CD14-positive monocyte (primary cell): ENCODE measurements at regions not wholly inside any gene's neighbourhood (a gene's known extent, or its start where the extent isn't known, plus 50 kb on each side); places are given as distances from the start of the nearest gene placed in this dataset.

Source experiments
- DNase-seq, 3 donors: peaks; one replicate each; pipeline ENCODE4 v3.0.0-alpha.2; 2011 to 2022
- H2AFZ ChIP-seq: 2 replicates; pipeline ENCODE4 v1.6.0; 2012; ENCODE audit warnings: mild to moderate bottlenecking, low read depth, low read length, inconsistent platforms; ENCODE audit not compliant: insufficient read depth, poor library complexity, severe bottlenecking
- H3K27ac ChIP-seq, 2 donors: 1 replicate in 1 of 2; 2 replicates in 1 of 2; pipeline ENCODE4 v1.5.1; 2012 to 2013; ENCODE audit warnings: low read length in 2 of 2, control low read depth in 1 of 2, inconsistent platforms in 1 of 2, low read depth in 1 of 2, mild to moderate bottlenecking in 1 of 2
- H3K27me3 ChIP-seq, 2 donors: one replicate each; pipeline versions ENCODE4 v1.6.0 to v1.6.1; 2011 to 2013; ENCODE audit warnings: low read length in 2 of 2; ENCODE audit not compliant: control insufficient read depth in 2 of 2, insufficient read depth in 2 of 2
- H3K36me3 ChIP-seq, 2 donors: replicated peaks in 1 of 2; 1 replicate in 1 of 2; 2 replicates in 1 of 2; pipeline versions ENCODE4 v1.5.1 to v1.6.1; 2012 to 2013; ENCODE audit warnings: low read length in 2 of 2, control low read depth in 1 of 2, inconsistent platforms in 1 of 2, mild to moderate bottlenecking in 1 of 2; ENCODE audit not compliant: insufficient read depth in 2 of 2, control insufficient read depth in 1 of 2
- H3K4me1 ChIP-seq, 2 donors: 1 replicate in 1 of 2; 2 replicates in 1 of 2; pipeline versions ENCODE4 v1.5.1 to v1.6.1; 2012 to 2013; ENCODE audit warnings: low read length in 2 of 2, control low read depth in 1 of 2, inconsistent platforms in 1 of 2, mild to moderate bottlenecking in 1 of 2, moderate library complexity in 1 of 2; ENCODE audit not compliant: insufficient read depth in 2 of 2, control insufficient read depth in 1 of 2
- H3K4me2 ChIP-seq: replicated peaks from 2 replicates; pipeline ENCODE3; 2012; ENCODE audit warnings: low read length, moderate library complexity, mild to moderate bottlenecking; ENCODE audit not compliant: poor library complexity, severe bottlenecking; ENCODE audit errors: extremely low read depth
- H3K4me3 ChIP-seq, 3 experiments: fragments of 200-600 bp in 1 of 3; sonication (generic) in 1 of 3; replicated peaks in 1 of 3; 1 replicate in 2 of 3; 2 replicates in 1 of 3; pipeline ENCODE4 v1.5.1; 2011 to 2013; ENCODE audit warnings: low read length in 3 of 3, mild to moderate bottlenecking in 3 of 3, control low read depth in 2 of 3, low read depth in 2 of 3, inconsistent platforms in 1 of 3, moderate library complexity in 1 of 3
- H3K79me2 ChIP-seq: 2 replicates; pipeline ENCODE4 v1.6.0; 2012; ENCODE audit warnings: mild to moderate bottlenecking, control low read depth, inconsistent platforms, low read length, moderate library complexity; ENCODE audit not compliant: insufficient read depth
- H3K9ac ChIP-seq: 2 replicates; pipeline ENCODE4 v1.6.0; 2017; ENCODE audit warnings: low read length, mild to moderate bottlenecking; ENCODE audit not compliant: insufficient read depth, poor library complexity, severe bottlenecking
- H3K9me3 ChIP-seq, 2 donors: replicated peaks in 1 of 2; 1 replicate in 1 of 2; 2 replicates in 1 of 2; pipeline versions ENCODE4 v1.5.1 to v1.6.1; 2012 to 2013; ENCODE audit warnings: low read length in 2 of 2, control low read depth in 1 of 2; ENCODE audit not compliant: control insufficient read depth in 1 of 2, insufficient read depth in 1 of 2
- H4K20me1 ChIP-seq: 2 replicates; pipeline ENCODE4 v1.6.0; 2012; ENCODE audit warnings: mild to moderate bottlenecking, low read length, control low read depth, moderate library complexity; ENCODE audit not compliant: insufficient read depth
- H3K27ac Mint-ChIP-seq, 7 donors: one replicate each; pipeline ENCODE4 v1.8.0; 2020; ENCODE audit warnings: mild to moderate bottlenecking in 7 of 7, mixed read lengths in 7 of 7, moderate library complexity in 6 of 7, inconsistent platforms in 2 of 7
- H3K27me3 Mint-ChIP-seq, 3 donors: one replicate each; pipeline ENCODE4 v1.8.0; 2021 to 2022; ENCODE audit warnings: low read depth in 3 of 3, mild to moderate bottlenecking in 3 of 3, mixed read lengths in 3 of 3, moderate library complexity in 3 of 3, inconsistent platforms in 1 of 3
- H3K36me3 Mint-ChIP-seq, 2 donors: one replicate each; pipeline ENCODE4 v1.8.0; 2020; ENCODE audit warnings: mixed read lengths in 2 of 2, inconsistent platforms in 1 of 2, mild to moderate bottlenecking in 1 of 2
- H3K4me1 Mint-ChIP-seq: one replicate; pipeline ENCODE4 v1.8.0; 2020; ENCODE audit warnings: mild to moderate bottlenecking, mixed read lengths
- H3K4me3 Mint-ChIP-seq, 2 donors: one replicate each; pipeline ENCODE4 v1.8.0; 2020; ENCODE audit warnings: mild to moderate bottlenecking in 2 of 2, mixed read lengths in 2 of 2, moderate library complexity in 1 of 2
- H3K9me3 Mint-ChIP-seq, 7 donors: one replicate each; pipeline ENCODE4 v1.8.0; 2020 to 2022; ENCODE audit warnings: mixed read lengths in 7 of 7, mild to moderate bottlenecking in 6 of 7, moderate library complexity in 6 of 7, inconsistent platforms in 2 of 7
- WGBS: methylation state at CpG from one replicate; pipeline ENCODE4 v1.1.5; 2013; ENCODE audit warnings: missing lambda C conversion rate; ENCODE audit not compliant: insufficient coverage; 5-methylcytosine and 5-hydroxymethylcytosine counted together
- intact Hi-C, 2 donors: fragments of 100-400 bp; cut with micrococcal nuclease; formaldehyde crosslinking; loops; one replicate each; pipeline versions ENCODE4 v1.15.0 to v1.15.1; 2023
- TF ChIP-seq, protein P1 (sequence below): fragments of 200-600 bp; IDR thresholded peaks from one replicate; pipeline ENCODE4 v1.8.0; 2022; ENCODE audit warnings: antibody characterized with exemption, mild to moderate bottlenecking

DNA sequence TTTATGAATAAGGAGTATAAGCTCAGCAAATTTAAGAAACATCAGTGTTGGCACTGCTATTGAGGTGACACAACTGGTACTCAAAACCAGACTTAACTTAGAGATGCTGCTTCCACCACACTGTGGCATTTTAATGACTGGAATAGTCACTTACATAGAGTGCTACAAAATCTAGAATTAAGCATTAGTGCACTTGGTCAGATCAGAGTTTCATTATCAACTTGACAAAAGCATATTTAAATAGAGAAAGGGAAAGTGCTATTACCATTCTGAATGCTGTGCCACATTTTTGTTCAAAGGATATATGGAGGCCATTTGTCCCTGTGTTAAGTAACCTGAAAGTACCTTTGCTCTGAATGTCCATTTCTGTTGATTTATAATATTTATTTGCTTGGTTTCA is 800.7 kb upstream of the ALCAM start:
- Mint-ChIP-seq H3K27ac (no peak overlapping the region), H3K4me3 (no peak overlapping the region), H3K9me3 (no peaks in the 10 kb centered on the region), H3K27me3 (no peaks in the 10 kb centered on the region), H3K36me3 (no peaks in the 10 kb centered on the region), H3K4me1 (no peaks in the 10 kb centered on the region)
- Histone ChIP-seq H3K36me3 (no peaks in the 10 kb centered on the region), H3K4me3 (no peak overlapping the region), H2AFZ (no peak overlapping the region), H3K27ac (no peak overlapping the region), H3K79me2 (no peaks in the 10 kb centered on the region), H3K4me2 (no peak overlapping the region), H3K9me3 (no peaks in the 10 kb centered on the region), H3K4me1 (no peaks in the 10 kb centered on the region), H3K27me3 (no peaks in the 10 kb centered on the region), H3K9ac (no peak overlapping the region), H4K20me1 (no peaks in the 10 kb centered on the region)
- no peak for DNase-seq
- intact Hi-C loops: no loop called here
- TF ChIP-seq, protein P1, sequence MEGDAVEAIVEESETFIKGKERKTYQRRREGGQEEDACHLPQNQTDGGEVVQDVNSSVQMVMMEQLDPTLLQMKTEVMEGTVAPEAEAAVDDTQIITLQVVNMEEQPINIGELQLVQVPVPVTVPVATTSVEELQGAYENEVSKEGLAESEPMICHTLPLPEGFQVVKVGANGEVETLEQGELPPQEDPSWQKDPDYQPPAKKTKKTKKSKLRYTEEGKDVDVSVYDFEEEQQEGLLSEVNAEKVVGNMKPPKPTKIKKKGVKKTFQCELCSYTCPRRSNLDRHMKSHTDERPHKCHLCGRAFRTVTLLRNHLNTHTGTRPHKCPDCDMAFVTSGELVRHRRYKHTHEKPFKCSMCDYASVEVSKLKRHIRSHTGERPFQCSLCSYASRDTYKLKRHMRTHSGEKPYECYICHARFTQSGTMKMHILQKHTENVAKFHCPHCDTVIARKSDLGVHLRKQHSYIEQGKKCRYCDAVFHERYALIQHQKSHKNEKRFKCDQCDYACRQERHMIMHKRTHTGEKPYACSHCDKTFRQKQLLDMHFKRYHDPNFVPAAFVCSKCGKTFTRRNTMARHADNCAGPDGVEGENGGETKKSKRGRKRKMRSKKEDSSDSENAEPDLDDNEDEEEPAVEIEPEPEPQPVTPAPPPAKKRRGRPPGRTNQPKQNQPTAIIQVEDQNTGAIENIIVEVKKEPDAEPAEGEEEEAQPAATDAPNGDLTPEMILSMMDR: no peak

DNA sequence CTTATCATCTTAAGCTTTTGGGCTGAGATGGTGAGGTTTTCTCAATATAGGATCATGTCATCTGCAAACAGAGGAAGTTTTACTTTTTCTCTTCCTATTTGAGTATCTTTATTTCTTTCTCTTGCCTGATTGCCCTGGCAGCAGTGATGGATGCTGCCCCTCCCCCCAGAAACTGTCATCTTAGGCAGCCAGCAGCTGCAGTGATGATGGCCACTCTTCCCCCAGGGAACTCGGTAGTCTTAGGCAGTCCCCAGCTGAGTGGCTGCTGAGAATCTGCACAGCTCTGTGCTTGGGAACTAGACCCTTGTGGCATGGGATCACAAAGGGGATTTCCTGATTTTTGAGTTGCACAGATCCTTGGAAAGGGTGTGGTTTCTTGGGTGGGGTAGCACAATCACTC is 791.1 kb upstream of the ALCAM start:
- TF ChIP-seq, protein P1: no peak
- intact Hi-C loops: no loop called here
- Mint-ChIP-seq H3K27ac (no peak overlapping the region), H3K4me3 (no peak overlapping the region), H3K4me1 (no peaks in the 10 kb centered on the region), H3K36me3 (no peaks in the 10 kb centered on the region), H3K27me3 (no peaks in the 10 kb centered on the region), H3K9me3 (peaks cover 20 to 38% (median 29%) of the 10 kb centered on the region in 7 donors)
- Histone ChIP-seq H4K20me1 (no peaks in the 10 kb centered on the region), H3K4me2 (no peak overlapping the region), H3K4me1 (no peaks in the 10 kb centered on the region), H3K4me3 (no peak overlapping the region), H3K27me3 (no peaks in the 10 kb centered on the region), H3K36me3 (no peaks in the 10 kb centered on the region), H3K79me2 (no peaks in the 10 kb centered on the region), H2AFZ (no peak overlapping the region), H3K27ac (no peak overlapping the region), H3K9ac (no peak overlapping the region), H3K9me3 (peaks cover 28 to 36% of the 10 kb centered on the region in 2 donors)
- no CpG with 5 or more reads among the region's 1 CpG for WGBS
- no peak for DNase-seq
